ENCODE measurements at regions not wholly inside any gene's neighbourhood (a gene's known extent, or its start where the extent isn't known, plus 50 kb on each side); places are given as distances from the start of the nearest gene placed in this dataset.

GRCh38 chr11:41989823-41990380 lies 530.5 kb upstream of the LRRC4C start:
- TF ChIP-seq CTCF (IDR thresholded peaks at IDR 0.05; ENCODE audit: control insufficient read depth, insufficient read depth, low read depth, low read length, missing control alignments): no peak
- DNase-seq (ENCODE audit: low read depth): no peak
- no peak overlapping the region for H3K4me3 ChIP-seq (ENCODE audit: control insufficient read depth, low read depth, low read length)

GRCh38 chr11:41996533-41996932 lies 537.1 kb upstream of the LRRC4C start:
- no peak overlapping the region for H3K4me3 ChIP-seq (ENCODE audit: control insufficient read depth, low read depth, low read length)
- no peak for DNase-seq (ENCODE audit: low read depth)
- no peak for TF ChIP-seq CTCF (IDR thresholded peaks at IDR 0.05; ENCODE audit: control insufficient read depth, insufficient read depth, low read depth, low read length, missing control alignments)

- H3K4me3 ChIP-seq (ENCODE audit: control insufficient read depth, low read depth, low read length): no peak overlapping the region
- no peak for TF ChIP-seq CTCF (IDR thresholded peaks at IDR 0.05; ENCODE audit: control insufficient read depth, insufficient read depth, low read depth, low read length, missing control alignments)
- no peak for DNase-seq (ENCODE audit: low read depth)
These were observed 538.5 kb upstream of the LRRC4C start for GRCh38 chr11:41997844-41998401.

- no peak for DNase-seq (ENCODE audit: low read depth)
- no peak for TF ChIP-seq CTCF (IDR thresholded peaks at IDR 0.05; ENCODE audit: control insufficient read depth, insufficient read depth, low read depth, low read length, missing control alignments)
- no peak overlapping the region for H3K4me3 ChIP-seq (ENCODE audit: control insufficient read depth, low read depth, low read length)
These were observed 539.6 kb upstream of the LRRC4C start for GRCh38 chr11:41999066-41999465.

- no peak overlapping the region for H3K4me3 ChIP-seq (ENCODE audit: control insufficient read depth, low read depth, low read length)
- DNase-seq (ENCODE audit: low read depth): no peak
- no peak for TF ChIP-seq CTCF (IDR thresholded peaks at IDR 0.05; ENCODE audit: control insufficient read depth, insufficient read depth, low read depth, low read length, missing control alignments)
These were observed 544.3 kb upstream of the LRRC4C start for GRCh38 chr11:42003801-42004200.

GRCh38 chr11:42006766-42007165 lies 547.3 kb upstream of the LRRC4C start:
- no peak for TF ChIP-seq CTCF (IDR thresholded peaks at IDR 0.05; ENCODE audit: control insufficient read depth, insufficient read depth, low read depth, low read length, missing control alignments)
- no peak for DNase-seq (ENCODE audit: low read depth)
- H3K4me3 ChIP-seq (ENCODE audit: control insufficient read depth, low read depth, low read length): no peak overlapping the region

Data from AG09309 (cell line).